NCI-H2171 (cell line): ENCODE measurements at regions not wholly inside any gene's neighbourhood (a gene's known extent, or its start where the extent isn't known, plus 50 kb on each side); places are given as distances from the start of the nearest gene placed in this dataset.
"Not testable (repeated sequence)": the region's sequence is repeated elsewhere in the genome, so short reads cannot be mapped to it uniquely, and the experiment has no call there.

Experiments used
- DNase-seq: peaks from one replicate; lab custom pipeline; 2025; lab: John Stamatoyannopoulos, UW

DNA sequence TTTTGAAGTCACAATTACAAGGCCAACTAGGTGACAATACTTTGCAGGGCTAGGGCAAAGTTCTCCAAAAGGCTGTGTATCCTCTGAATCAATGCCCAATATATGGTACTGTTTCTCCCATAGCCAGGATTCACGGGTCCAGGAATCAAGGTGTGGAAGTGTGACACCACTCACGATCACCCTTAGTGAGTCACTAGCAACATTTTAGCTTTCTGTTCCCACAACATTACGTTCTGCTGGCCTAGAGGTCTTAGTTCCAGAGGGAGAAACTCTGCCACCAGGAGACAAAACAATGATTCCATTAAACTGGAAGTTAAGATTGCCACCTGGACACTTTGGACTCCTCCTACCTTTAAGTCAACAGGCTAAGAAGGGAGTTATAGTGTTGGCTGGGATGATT is 88.5 kb upstream of the RANBP6 start:
- DNase-seq = not testable (repeated sequence)

- DNase-seq = not testable (repeated sequence)
Observed at GRCh38 chr9:6102336-6102987, 87.0 kb upstream of the RANBP6 start.

- not testable (repeated sequence) for DNase-seq
Observed at GRCh38 chr9:6101725-6102124, 86.3 kb upstream of the RANBP6 start.

DNA sequence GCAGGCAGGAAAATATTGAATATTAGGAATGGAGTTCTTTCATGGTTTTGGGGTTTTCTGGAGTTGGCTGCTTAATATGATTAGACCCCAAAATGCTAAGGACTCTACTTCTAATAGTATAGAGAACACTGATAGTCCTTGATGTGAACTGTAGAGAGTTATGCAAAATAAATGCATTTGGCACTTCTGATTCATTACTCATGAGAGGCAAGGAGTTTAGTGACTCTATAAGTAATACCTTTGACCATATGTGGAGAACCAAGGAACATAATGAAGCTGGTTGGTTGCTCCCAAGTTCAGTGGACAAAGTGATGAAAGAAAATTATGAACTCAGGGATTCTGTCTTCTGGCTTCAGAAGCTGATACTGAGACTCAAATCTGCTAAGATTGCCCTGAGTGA is 83.9 kb upstream of the RANBP6 start:
- DNase-seq = not testable (repeated sequence)

DNA sequence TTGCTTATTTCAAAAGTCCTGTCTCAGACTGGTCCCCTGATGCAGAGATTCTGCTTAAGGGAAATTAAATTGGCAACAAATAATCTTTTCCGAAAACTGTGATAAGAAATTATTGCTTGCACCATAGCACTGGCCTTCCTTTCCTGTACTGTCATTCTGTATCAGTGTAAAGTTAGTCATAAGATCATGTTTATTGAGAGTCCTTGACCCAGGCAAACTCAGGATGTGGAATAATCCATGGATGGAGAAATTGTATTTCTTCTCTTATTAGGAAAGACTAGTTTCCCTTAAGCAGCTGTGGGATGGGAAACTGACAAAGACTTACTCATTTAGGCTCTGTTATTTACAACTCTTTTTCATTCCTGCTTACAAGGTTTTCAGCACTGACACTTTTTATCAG is 83.0 kb upstream of the RANBP6 start:
- no peak for DNase-seq

DNA sequence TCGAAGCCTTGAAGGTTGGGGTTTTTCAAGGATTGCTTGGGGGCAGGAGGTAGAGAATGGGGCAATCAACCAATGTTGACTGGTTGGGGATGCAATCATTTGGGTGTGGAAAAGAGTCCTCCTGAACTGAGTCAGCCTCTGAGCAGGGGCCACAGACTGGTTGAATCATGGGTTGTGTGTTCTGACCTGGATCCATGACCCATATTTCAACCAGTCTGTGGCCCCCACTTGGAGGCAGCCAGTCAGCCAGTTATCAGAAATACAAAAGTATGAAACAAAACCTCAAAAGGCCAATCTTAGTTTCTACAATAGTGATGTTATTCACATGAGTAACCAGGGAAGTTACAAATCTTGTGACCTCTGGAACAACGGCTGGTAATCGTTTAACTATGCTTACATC is 81.4 kb upstream of the RANBP6 start:
- no peak for DNase-seq

DNA sequence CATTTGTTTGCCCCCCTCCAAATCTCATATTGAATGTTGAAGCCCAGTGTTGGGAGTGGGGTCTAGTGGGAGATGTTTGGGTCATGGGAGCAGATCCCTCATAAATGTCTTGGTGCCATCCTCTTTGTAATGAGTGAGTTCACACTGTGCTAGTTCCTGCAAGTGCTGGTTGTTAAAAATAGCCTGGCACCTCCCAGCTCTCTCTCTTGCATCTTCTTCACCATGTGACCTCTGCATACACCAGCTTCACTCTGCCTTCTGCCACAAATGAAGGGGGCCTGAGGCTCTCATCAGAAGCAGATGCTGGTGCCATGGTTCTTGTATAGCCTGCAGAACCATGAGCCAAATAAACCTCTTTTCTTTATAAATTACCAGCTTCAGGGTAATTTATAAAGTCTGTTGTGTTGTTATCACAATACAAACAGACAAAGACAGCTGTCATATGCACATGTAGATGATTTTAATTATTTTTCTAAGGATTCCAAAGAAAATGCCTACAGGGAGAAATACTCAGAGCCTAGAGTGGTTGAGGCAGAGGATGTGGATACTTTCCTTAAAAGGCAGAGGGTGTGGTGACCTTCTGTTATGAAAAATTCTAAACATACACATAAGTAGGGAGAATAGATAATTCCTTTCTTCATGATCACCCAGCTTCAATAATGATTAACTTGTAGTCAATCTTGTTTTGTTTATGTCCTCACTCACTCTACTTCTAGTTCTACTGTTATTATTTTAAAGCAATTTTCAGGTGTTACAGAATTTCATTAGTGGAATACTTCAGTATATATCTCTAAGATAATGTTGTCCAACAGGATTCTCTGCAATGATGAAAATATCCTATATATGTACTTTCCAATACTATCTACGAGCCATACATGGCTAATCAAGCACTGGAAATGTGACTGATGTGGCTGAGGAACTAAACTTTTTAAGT is 75.1 kb upstream of the RANBP6 start:
- DNase-seq = no peak

DNA sequence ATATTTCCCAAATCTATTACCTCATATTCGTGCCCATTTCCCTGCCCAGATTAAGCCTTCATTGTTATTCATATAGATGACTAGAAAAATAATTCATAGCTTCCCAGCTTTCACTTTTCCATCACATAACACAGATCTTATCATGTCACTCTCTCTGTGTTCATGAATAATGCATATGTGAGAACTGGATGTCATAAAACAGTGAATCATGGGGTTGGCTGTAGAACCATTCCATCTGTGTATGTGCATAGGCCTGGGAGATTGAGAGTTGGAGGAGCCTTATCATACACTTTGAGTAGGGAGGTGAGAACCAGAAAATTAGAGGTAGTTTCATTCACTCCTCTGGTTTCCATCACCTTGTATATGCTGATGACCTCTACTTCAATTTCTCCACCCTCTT is 73.9 kb upstream of the RANBP6 start:
- DNase-seq = no peak

DNA sequence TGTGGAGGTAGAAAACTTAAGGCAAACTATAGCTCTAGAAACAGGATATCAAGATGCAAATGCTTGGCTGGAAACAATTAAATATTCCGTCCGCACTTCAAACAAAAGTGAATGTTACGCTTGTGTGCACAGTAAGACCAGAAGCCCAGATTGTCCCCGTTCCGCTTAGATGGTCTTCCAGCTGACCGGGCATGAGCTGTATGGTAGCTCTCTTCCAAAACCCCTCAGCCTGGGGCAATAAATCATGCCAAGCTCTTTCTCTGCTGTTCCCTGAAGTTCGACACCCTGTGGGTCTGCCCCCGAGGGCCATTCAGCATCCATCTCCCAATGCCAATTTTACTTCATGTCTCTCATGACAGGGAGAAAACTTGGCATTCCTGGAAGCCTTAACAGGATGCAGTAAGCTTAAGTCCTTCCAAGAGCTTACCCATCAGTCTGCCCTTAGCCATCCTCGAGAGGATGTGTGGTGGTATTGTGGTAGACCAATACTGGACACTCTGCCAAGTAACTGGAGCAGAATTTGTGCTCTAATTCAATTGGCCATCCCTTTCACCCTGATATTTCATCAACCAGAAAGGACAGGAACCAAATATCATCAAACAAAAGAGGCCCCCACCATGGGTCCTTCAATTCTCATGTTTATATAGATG is 70.7 kb upstream of the RANBP6 start:
- DNase-seq = no peak

GRCh38 chr9:6080154-6080716 is 64.8 kb upstream of the RANBP6 start:
- DNase-seq = peak; percentile 86

DNA sequence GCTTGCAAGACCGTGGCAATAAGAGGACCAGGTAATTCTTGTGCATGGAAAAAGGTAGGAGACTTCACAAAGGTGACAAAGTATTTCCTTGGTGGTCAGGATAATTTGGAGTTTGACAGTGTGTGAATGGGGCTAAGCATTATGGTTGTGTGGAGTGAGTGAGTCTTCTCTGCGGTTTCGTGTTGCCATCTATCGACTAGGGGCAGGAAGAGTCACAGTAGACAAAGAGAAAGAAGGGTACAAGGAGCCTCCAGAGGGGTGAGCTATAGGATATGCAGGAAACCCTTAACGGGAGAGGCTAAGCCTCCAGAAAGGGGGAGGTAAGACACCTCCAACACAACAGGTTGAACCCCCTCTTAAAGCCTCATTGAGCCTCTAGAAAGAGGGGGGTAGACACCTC is 64.0 kb upstream of the RANBP6 start:
- DNase-seq = no peak

GRCh38 chr9:6078382-6079105 is 63.1 kb upstream of the RANBP6 start:
- DNase-seq = no peak

DNA sequence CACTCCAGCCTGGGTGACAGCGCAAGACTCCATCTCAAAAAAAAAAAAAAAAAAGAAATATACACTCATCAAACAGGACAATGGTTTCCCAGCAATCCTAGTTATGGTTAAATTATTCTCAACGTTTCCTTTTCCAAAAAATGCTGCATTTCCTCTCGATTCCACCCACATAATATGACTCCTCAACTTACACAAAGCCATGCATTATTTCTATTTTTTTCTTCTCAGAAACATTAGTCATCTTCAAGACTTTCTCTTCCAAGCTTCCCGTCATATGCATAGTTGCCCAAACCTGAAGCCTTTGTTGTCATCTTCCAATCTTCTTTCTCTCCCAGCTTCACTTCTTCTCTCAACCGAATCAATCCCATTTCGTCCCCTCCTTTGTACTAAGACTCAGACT is 61.4 kb upstream of the RANBP6 start:
- DNase-seq = no peak

DNA sequence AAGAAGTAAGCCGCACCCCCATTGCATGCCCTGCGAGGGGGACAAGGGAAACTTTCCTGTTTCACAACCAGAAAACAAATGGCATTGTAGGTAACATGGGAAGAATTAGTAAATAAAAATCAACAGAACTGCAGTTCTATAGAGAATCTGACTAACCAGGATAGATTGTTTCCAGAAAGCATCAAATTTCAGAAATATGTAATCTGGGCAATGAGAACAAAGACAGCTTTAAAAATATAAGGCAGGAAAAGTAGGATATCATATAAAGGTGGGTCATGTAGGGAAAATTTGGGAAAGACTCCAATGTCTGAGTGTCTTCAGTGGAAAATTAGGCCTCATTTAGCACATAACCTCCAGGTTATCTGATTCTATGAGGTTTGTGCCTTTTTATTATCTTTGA is 58.3 kb upstream of the RANBP6 start:
- DNase-seq = no peak

- no peak for DNase-seq
Observed at GRCh38 chr9:6072865-6073264, 57.4 kb upstream of the RANBP6 start.

DNA sequence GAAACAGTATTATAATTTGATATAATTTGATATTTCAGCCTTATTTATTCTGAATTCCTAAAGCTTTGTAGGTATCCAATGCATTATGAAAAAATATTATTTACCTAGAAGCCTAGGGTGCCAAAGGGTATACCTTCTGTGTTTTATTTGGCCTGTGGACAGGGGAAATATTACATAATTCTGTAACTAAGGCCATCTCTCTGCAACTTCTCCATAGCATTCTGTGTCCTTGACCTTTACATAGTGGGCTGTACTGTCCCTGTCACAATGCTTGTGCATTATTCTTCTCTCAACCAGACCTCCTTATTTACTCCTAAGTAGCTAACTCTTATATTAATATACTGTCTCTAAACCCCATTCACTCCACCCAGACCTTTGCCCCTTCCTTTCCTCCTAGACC is 57.0 kb upstream of the RANBP6 start:
- no peak for DNase-seq

DNA sequence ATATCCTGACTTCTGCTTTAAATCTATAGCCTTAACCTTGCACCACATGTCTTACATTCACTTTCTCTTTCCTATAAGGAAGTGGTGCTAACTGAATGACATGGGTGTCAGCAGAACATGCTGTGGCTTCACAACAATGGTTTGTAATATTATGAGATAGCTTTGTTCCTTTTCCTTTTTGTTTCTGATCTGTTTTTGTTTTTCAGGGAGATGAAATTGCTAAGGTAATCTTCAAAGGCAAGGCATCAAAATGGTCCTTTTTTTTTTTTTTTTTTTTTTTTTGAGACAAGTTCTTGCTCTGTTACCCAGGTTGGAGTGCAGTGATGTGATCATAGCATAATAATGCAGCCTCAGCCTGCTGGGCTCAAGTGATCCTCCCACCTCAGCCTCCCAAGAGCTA is 53.6 kb upstream of the RANBP6 start:
- DNase-seq = no peak

- DNase-seq = no peak
Observed at GRCh38 chr9:6067426-6067825, 52.0 kb upstream of the RANBP6 start.
